HFFc6 (cell line): ENCODE measurements at regions not wholly inside any gene's neighbourhood (a gene's known extent, or its start where the extent isn't known, plus 50 kb on each side); places are given as distances from the start of the nearest gene placed in this dataset.
"Not testable (repeated sequence)": the region's sequence is repeated elsewhere in the genome, so short reads cannot be mapped to it uniquely, and the experiment has no call there.

ENCODE experiments used
- DNase-seq: peaks from one replicate; pipeline ENCODE4 v3.0.0-alpha.2; 2018
- H3K27ac Mint-ChIP-seq: 2 replicates; pipeline ENCODE4 v1.8.0; 2020; ENCODE audit warnings: mild to moderate bottlenecking, mixed read lengths
- H3K27me3 Mint-ChIP-seq: 2 replicates; pipeline ENCODE4 v1.8.0; 2021; ENCODE audit warnings: mild to moderate bottlenecking, moderate library complexity, mixed read lengths; ENCODE audit not compliant: insufficient read depth
- H3K36me3 Mint-ChIP-seq: 2 replicates; pipeline ENCODE4 v1.8.0; 2021; ENCODE audit warnings: low read depth, mixed read lengths
- H3K4me1 Mint-ChIP-seq: 2 replicates; pipeline ENCODE4 v1.8.0; 2020; ENCODE audit warnings: low read depth, mixed read lengths
- H3K4me3 Mint-ChIP-seq: 2 replicates; pipeline ENCODE4 v1.8.0; 2020; ENCODE audit warnings: mild to moderate bottlenecking, moderate library complexity, mixed read lengths
- H3K9me3 Mint-ChIP-seq: 2 replicates; pipeline ENCODE4 v1.8.0; 2020; ENCODE audit warnings: mild to moderate bottlenecking, mixed read lengths
- TF ChIP-seq, protein P1 (sequence below): fragments of 200-600 bp; sonication (generic); IDR thresholded peaks from 2 replicates; pipeline ENCODE4 v1.5.0; 2021; ENCODE audit warnings: antibody characterized with exemption, mild to moderate bottlenecking

DNA sequence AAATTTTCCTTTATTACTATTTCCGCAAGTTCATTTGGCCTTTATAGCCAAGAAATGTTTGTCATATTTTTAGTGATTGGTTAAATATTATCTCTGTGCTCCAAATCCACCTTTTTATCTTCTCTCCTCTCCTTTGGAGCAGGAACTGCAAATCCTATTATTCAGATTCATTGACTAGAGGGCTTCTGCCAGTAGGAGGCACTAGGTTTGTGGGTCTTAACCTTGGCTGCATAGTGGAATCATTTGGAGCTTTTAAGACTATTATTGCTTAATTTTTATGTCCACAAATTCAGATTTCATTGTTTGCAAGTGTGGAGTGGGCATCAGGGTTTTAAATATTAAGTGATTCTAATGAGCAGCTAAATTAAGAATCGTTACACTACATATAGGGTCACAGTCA, 75.3 kb upstream of the SYT10 start:
- Mint-ChIP-seq H3K27ac (no peak overlapping the region), H3K4me1 (no peaks in the 10 kb centered on the region), H3K4me3 (no peak overlapping the region), H3K27me3 (no peaks in the 10 kb centered on the region), H3K36me3 (no peaks in the 10 kb centered on the region), H3K9me3 (peaks cover 41% of the 10 kb centered on the region)
- DNase-seq, result no peak
- TF ChIP-seq, protein P1, sequence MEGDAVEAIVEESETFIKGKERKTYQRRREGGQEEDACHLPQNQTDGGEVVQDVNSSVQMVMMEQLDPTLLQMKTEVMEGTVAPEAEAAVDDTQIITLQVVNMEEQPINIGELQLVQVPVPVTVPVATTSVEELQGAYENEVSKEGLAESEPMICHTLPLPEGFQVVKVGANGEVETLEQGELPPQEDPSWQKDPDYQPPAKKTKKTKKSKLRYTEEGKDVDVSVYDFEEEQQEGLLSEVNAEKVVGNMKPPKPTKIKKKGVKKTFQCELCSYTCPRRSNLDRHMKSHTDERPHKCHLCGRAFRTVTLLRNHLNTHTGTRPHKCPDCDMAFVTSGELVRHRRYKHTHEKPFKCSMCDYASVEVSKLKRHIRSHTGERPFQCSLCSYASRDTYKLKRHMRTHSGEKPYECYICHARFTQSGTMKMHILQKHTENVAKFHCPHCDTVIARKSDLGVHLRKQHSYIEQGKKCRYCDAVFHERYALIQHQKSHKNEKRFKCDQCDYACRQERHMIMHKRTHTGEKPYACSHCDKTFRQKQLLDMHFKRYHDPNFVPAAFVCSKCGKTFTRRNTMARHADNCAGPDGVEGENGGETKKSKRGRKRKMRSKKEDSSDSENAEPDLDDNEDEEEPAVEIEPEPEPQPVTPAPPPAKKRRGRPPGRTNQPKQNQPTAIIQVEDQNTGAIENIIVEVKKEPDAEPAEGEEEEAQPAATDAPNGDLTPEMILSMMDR, result no peak

DNA sequence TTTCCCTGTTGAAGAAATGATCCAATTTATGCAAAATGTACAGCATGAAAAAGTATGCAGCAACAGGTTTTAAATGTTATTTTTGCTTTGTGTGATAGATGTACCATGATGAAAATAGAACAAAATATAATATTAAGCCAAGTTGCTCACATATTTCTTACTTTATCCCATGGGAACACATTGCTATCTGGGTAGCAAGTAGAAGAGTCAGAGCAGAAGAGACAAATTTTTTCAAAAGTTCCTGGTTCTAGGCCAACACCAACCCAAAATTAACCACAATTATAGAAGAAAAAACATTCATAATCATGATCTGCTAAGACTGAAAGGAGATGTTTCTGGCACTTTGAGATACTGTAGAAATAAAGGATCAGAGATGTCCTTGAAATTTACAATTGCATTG, 79.9 kb upstream of the SYT10 start:
- Mint-ChIP-seq H3K9me3 (peaks cover 38% of the 10 kb centered on the region), H3K4me1 (no peaks in the 10 kb centered on the region), H3K27me3 (no peaks in the 10 kb centered on the region), H3K4me3 (no peak overlapping the region), H3K36me3 (no peaks in the 10 kb centered on the region), H3K27ac (no peak overlapping the region)
- TF ChIP-seq, protein P1, result no peak
- no peak for DNase-seq

DNA sequence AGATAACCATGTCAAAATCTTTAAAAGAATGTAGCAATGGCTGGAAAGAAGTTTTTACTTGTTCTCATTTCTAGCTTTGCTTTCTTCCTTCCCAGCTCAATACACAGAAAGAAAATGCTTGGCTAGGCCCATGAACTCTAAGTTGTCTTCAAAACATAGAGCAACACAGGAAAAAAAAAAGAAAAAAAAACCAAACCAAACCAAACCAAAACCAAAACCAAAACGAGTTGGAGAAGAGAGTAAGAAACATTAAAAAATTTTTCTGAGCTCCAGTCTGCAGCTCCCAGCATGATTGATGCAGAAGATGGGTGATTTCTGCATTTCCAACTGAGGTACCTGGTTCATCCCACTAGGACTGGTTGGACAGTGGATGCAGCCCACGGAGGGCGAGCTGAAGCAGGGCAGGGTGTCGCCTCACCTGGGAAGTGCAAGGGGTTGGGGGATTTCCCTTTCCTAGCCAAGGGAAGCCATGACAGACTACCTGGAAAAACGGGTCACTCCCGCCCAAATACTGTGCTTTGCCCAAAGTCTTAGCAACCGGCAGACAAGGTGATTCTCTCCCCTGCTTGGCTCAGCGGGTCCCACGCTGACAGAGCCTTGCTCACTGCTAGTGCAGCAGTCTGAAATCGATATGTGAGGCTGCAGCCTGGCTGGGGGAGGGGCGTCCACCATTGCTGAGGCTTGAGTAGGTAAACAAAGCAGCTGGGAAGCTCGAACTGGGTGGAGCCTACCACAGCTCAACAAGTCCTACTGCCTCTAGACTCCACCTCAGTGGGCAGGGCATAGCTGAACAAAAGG, 81.1 kb upstream of the SYT10 start:
- not testable (repeated sequence) for H3K4me1 Mint-ChIP-seq, H3K27ac Mint-ChIP-seq, H3K27me3 Mint-ChIP-seq, H3K36me3 Mint-ChIP-seq, H3K4me3 Mint-ChIP-seq, DNase-seq
- peaks cover 36% of the 10 kb centered on the region for H3K9me3 Mint-ChIP-seq

DNA sequence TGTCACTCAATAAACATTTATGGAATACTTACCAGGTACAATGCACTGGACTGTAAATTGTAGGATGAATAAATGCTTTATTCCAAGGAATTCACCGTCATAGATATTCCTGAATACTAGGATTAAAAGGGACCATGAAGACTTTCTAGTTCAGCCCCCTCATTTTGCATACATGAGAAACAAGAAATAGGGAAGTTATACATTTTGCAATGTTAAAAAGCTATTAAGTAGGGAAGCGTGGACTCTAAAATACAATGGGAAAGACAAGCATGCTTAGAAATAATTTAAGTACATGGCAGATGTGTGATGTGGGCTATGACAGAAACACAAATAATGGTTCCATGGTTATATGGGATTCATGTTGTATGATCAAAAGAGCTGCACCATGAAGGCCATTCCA, 89.4 kb upstream of the SYT10 start:
- no peaks in the 10 kb centered on the region for H3K4me1 Mint-ChIP-seq
- TF ChIP-seq, protein P1, result no peak

DNA sequence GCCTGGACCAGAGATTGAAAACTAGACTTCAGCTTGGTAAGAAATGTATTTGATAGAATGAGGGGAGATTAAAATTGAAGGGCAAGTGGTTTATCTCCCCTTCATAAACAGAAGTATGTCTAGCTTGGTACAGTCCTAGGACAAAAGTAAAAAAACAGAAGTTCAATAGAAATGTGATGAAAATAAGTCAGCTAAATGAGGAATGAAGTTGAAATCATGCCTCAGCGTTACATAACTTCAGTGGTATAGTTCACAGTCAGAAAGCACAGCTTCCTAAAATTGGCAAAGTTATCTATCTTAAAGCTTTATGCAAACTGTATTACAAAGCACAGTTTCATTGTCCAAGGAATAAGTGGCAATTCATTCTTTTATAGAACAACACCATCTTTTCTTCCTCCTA, 90.2 kb upstream of the SYT10 start:
- DNase-seq, result no peak
- peaks cover 20% of the 10 kb centered on the region for H3K9me3 Mint-ChIP-seq
- no peak overlapping the region for H3K4me3 Mint-ChIP-seq
- no peak overlapping the region for H3K27ac Mint-ChIP-seq
- no peaks in the 10 kb centered on the region for H3K4me1 Mint-ChIP-seq
- no peaks in the 10 kb centered on the region for H3K36me3 Mint-ChIP-seq
- TF ChIP-seq, protein P1, result no peak
- H3K27me3 Mint-ChIP-seq, result no peaks in the 10 kb centered on the region

More for the DNA sequence above, 89.4 kb upstream of the SYT10 start:
- Mint-ChIP-seq H3K9me3 (peaks cover 20% of the 10 kb centered on the region), H3K27ac (no peak overlapping the region), H3K4me3 (no peak overlapping the region), H3K36me3 (no peaks in the 10 kb centered on the region), H3K27me3 (no peaks in the 10 kb centered on the region)
- DNase-seq, result no peak

DNA sequence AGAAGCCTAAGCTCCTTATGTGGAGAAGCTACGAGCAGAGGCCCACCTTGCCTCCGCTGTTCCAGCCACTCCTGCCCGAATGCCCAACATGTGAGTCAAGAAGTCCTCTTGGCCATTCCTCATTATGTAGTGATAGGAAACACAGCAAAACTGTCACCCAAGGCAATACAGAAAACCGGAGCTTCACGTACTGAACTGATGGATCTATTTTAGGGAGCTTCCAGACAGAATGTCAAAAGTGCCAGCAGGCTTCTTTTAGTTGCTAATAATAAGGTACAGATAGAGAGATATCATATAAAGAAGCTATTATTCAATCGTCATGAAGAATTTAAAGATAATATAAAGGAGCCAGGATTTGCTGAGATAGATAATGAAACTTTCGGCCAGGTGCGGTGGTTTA, 91.6 kb upstream of the SYT10 start:
- Mint-ChIP-seq H3K4me1 (no peaks in the 10 kb centered on the region), H3K9me3 (peaks cover 13% of the 10 kb centered on the region; the same call in 1 of the 2 replicates), H3K27me3 (no peaks in the 10 kb centered on the region), H3K4me3 (no peak overlapping the region), H3K27ac (no peak overlapping the region), H3K36me3 (no peaks in the 10 kb centered on the region)
- DNase-seq, result no peak
- TF ChIP-seq, protein P1, result no peak
